ENCODE measurements at regions not wholly inside any gene's neighbourhood (a gene's known extent, or its start where the extent isn't known, plus 50 kb on each side); places are given as distances from the start of the nearest gene placed in this dataset.

DNA sequence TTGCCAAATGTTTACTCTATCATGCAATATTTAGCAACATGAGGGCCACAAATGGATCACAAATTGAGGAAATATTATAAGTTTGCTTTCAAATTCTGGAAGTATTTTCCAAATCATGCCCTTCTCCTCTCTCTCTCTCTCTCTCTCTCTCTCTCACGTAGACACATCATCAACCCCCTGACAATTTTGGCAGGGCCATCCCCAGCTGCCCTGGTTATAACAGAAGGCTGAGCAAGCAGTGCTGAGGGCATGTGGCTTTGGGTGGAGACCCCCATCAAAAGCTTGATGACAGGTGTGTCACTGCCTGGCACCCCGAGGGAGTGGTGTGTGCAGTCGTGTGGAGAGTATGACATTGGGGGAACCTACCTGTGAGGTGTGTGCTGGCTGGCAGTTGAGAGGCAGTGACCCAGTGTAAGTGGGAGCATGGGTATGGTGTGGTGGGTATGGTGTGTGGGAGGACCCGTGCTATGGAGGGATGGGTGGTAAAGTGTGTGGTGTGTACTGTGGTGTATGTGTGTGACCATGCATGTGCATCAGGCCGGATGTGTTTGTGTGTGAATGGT is 224.5 kb downstream of the TTC32 start:
- no peak for TF ChIP-seq CTCF (IDR thresholded peaks at IDR 0.05 in 2 of 3, conservative IDR thresholded peaks at IDR 0.05 in 1 of 3; ENCODE audit: control insufficient read depth in 2 of 3, extremely low read depth in 1 of 3, insufficient read depth in 1 of 3, low read depth in 3 of 3, low read length in 3 of 3)
- TF ChIP-seq SPI1 (IDR thresholded peaks at IDR 0.05; ENCODE audit: borderline replicate concordance, insufficient read depth, low read depth, low read length), result no peak
- TF ChIP-seq POLR2AphosphoS5 (IDR thresholded peaks at IDR 0.05; ENCODE audit: low read length), result no peak
- TF ChIP-seq HDAC2 (IDR thresholded peaks at IDR 0.05), result no peak
- TF ChIP-seq POLR2A (IDR thresholded peaks at IDR 0.05; ENCODE audit: low read depth, low read length), result no peak

Measured in GM12878 (cell line).